DND-41 (cell line): ENCODE measurements at regions not wholly inside any gene's neighbourhood (a gene's known extent, or its start where the extent isn't known, plus 50 kb on each side); places are given as distances from the start of the nearest gene placed in this dataset.

Experiments used
- EZH2 ChIP-seq: IDR thresholded peaks from 3 replicates; pipeline ENCODE4 v1.6.1; 2012; ENCODE audit warnings: borderline replicate concordance, low read depth, mild to moderate bottlenecking, moderate library complexity, low read length, inconsistent platforms; ENCODE audit not compliant: severe bottlenecking
- TF ChIP-seq, protein P1 (sequence below): IDR thresholded peaks from 2 replicates; pipeline ENCODE4 v1.5.1; 2012; ENCODE audit warnings: borderline replicate concordance, low read length, moderate library complexity, mild to moderate bottlenecking; ENCODE audit not compliant: poor library complexity, severe bottlenecking; ENCODE audit errors: extremely low read depth

DNA sequence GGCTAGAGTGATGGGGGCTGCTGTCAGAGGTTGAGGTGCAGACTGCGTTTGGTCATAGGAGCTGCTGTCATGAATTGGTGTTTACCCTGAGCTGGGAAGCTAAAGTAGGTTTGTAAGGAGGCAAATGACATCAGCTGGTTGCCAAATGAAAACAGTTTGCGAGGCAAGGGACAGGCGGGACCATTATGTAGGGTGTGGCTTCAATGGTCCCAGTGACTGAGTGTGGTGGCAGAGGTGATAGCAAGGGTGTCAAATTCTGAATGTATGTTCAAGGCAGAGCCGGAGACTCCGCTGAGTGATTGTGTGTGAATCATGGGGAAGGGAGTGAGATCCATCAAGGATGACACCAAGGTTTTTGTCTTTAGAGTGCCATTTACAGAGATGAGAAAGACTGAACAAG is 359.5 kb downstream of the VRK1 start:
- TF ChIP-seq, protein P1, sequence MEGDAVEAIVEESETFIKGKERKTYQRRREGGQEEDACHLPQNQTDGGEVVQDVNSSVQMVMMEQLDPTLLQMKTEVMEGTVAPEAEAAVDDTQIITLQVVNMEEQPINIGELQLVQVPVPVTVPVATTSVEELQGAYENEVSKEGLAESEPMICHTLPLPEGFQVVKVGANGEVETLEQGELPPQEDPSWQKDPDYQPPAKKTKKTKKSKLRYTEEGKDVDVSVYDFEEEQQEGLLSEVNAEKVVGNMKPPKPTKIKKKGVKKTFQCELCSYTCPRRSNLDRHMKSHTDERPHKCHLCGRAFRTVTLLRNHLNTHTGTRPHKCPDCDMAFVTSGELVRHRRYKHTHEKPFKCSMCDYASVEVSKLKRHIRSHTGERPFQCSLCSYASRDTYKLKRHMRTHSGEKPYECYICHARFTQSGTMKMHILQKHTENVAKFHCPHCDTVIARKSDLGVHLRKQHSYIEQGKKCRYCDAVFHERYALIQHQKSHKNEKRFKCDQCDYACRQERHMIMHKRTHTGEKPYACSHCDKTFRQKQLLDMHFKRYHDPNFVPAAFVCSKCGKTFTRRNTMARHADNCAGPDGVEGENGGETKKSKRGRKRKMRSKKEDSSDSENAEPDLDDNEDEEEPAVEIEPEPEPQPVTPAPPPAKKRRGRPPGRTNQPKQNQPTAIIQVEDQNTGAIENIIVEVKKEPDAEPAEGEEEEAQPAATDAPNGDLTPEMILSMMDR, result no peak
- no peak for TF ChIP-seq EZH2
